Thoracic aorta (tissue), 2 donors: ENCODE measurements at regions not wholly inside any gene's neighbourhood (a gene's known extent, or its start where the extent isn't known, plus 50 kb on each side); places are given as distances from the start of the nearest gene placed in this dataset.

Source experiments
- ATAC-seq: fragments of 150-250 bp; one replicate; pipeline ENCODE4 v1.8.0; 2017; ENCODE audit warnings: low read depth; ENCODE audit not compliant: insufficient number of reproducible peaks, low FRiP score
- DNase-seq: peaks from one replicate; pipeline ENCODE4 v3.0.0-alpha.2; 2020; ENCODE audit warnings: low spot score
- H3K27ac ChIP-seq, 2 donors: fragments of 200-600 bp; sonication (generic); 1 replicate in 1 of 2; 2 replicates in 1 of 2; pipeline ENCODE4 v1.5.1; 2016; ENCODE audit warnings: mild to moderate bottlenecking in 2 of 2, moderate library complexity in 2 of 2
- H3K27me3 ChIP-seq: fragments of 200-600 bp; sonication (generic); replicated peaks from 2 replicates; pipeline ENCODE4 v1.6.0; 2016; ENCODE audit warnings: mild to moderate bottlenecking; ENCODE audit not compliant: insufficient read depth
- H3K36me3 ChIP-seq: fragments of 200-600 bp; sonication (generic); one replicate; pipeline ENCODE4 v1.5.1; 2016
- H3K4me1 ChIP-seq, 2 donors: fragments of 200-600 bp; sonication (generic); 1 replicate in 1 of 2; 2 replicates in 1 of 2; pipeline versions ENCODE4 v1.5.1 to v1.6.0; 2016; ENCODE audit warnings: low read depth in 2 of 2, mild to moderate bottlenecking in 1 of 2; ENCODE audit not compliant: control insufficient read depth in 1 of 2
- H3K4me3 ChIP-seq: fragments of 200-600 bp; sonication (generic); 2 replicates; pipeline ENCODE4 v1.5.1; 2016; ENCODE audit warnings: mild to moderate bottlenecking
- H3K9me3 ChIP-seq: fragments of 200-600 bp; sonication (generic); 2 replicates; pipeline ENCODE4 v1.5.1; 2016
- CTCF ChIP-seq: fragments of 200-600 bp; sonication (generic); IDR thresholded peaks from one replicate; pipeline ENCODE4 v1.5.1; 2019; ENCODE audit warnings: antibody characterized with exemption

- no peak for TF ChIP-seq CTCF
- ATAC-seq: no peak
- Histone ChIP-seq H3K4me1 (no peaks in the 10 kb centered on the region), H3K27me3 (no peaks in the 10 kb centered on the region), H3K27ac (no peak overlapping the region), H3K36me3 (no peaks in the 10 kb centered on the region), H3K9me3 (no peaks in the 10 kb centered on the region), H3K4me3 (no peak overlapping the region)
- no peak for DNase-seq
Observed at GRCh38 chr7:42483886-42484285, 246.9 kb upstream of the GLI3 start.

- no peak overlapping the region for H3K27ac ChIP-seq
Observed at GRCh38 chr7:42479816-42480633, 243.0 kb upstream of the GLI3 start.

GRCh38 chr7:42479452-42479815 is 242.4 kb upstream of the GLI3 start:
- ATAC-seq (no peak), DNase-seq (no peak)
- Histone ChIP-seq H3K4me1 (no peaks in the 10 kb centered on the region), H3K9me3 (no peaks in the 10 kb centered on the region), H3K27ac (no peak overlapping the region), H3K27me3 (no peaks in the 10 kb centered on the region), H3K36me3 (no peaks in the 10 kb centered on the region), H3K4me3 (no peak overlapping the region)
- TF ChIP-seq CTCF: no peak

More at GRCh38 chr7:42479816-42480633, 243.0 kb upstream of the GLI3 start:
- Histone ChIP-seq H3K4me3 (no peak overlapping the region), H3K27me3 (no peaks in the 10 kb centered on the region), H3K36me3 (no peaks in the 10 kb centered on the region), H3K4me1 (no peaks in the 10 kb centered on the region), H3K9me3 (no peaks in the 10 kb centered on the region)
- DNase-seq (no peak), ATAC-seq (no peak)
- no peak for TF ChIP-seq CTCF

- no peak for TF ChIP-seq CTCF
- Histone ChIP-seq H3K27ac (no peak overlapping the region), H3K27me3 (no peaks in the 10 kb centered on the region), H3K36me3 (no peaks in the 10 kb centered on the region), H3K9me3 (no peaks in the 10 kb centered on the region), H3K4me1 (no peaks in the 10 kb centered on the region), H3K4me3 (no peak overlapping the region)
- no peak for DNase-seq
- ATAC-seq: no peak
Observed at GRCh38 chr7:42478717-42479116, 241.7 kb upstream of the GLI3 start.

GRCh38 chr7:42476255-42476654 is 239.2 kb upstream of the GLI3 start:
- DNase-seq (no peak), ATAC-seq (no peak)
- Histone ChIP-seq H3K27ac (no peak overlapping the region), H3K36me3 (no peaks in the 10 kb centered on the region), H3K9me3 (no peaks in the 10 kb centered on the region), H3K4me3 (no peak overlapping the region), H3K4me1 (no peaks in the 10 kb centered on the region), H3K27me3 (no peaks in the 10 kb centered on the region)
- TF ChIP-seq CTCF: no peak
